GM12878 (cell line): ENCODE measurements at regions not wholly inside any gene's neighbourhood (a gene's known extent, or its start where the extent isn't known, plus 50 kb on each side); places are given as distances from the start of the nearest gene placed in this dataset.

Experiments
- GABPA ChIP-seq: IDR thresholded peaks from 2 replicates; pipeline ENCODE4 v1.6.1; 2014; ENCODE audit warnings: antibody characterized with exemption, low read depth, mild to moderate bottlenecking, inconsistent platforms
- ZSCAN29 ChIP-seq: fragments of 450-650 bp; IDR thresholded peaks from 2 replicates; pipeline ENCODE4 v1.6.1; 2017; ENCODE audit warnings: mild to moderate bottlenecking, moderate library complexity
- TF ChIP-seq, protein P1 (sequence below): IDR thresholded peaks from 2 replicates; pipeline ENCODE4 v1.6.1; 2012; ENCODE audit warnings: mild to moderate bottlenecking, low read depth, low read length

DNA sequence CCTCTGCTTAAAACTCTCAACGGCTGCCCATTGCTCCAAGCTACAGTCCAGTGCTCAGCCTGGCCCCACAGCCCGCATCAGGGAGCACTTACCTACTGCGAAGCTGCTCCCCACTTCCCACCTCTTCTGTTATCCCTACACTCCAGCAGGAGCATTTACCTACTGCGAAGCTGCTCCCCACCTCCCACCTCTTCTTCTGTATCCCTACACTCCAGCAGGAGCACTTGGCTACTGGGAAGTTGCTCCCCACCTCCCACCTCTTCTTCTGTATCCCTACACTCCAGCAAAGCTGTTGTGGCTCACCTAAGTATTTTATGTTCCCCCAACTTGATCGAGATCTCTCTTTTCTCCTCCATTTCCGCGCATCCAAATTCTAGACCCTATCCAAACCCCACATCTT is 563.3 kb upstream of the ZFP42 start:
- TF ChIP-seq, protein P1, sequence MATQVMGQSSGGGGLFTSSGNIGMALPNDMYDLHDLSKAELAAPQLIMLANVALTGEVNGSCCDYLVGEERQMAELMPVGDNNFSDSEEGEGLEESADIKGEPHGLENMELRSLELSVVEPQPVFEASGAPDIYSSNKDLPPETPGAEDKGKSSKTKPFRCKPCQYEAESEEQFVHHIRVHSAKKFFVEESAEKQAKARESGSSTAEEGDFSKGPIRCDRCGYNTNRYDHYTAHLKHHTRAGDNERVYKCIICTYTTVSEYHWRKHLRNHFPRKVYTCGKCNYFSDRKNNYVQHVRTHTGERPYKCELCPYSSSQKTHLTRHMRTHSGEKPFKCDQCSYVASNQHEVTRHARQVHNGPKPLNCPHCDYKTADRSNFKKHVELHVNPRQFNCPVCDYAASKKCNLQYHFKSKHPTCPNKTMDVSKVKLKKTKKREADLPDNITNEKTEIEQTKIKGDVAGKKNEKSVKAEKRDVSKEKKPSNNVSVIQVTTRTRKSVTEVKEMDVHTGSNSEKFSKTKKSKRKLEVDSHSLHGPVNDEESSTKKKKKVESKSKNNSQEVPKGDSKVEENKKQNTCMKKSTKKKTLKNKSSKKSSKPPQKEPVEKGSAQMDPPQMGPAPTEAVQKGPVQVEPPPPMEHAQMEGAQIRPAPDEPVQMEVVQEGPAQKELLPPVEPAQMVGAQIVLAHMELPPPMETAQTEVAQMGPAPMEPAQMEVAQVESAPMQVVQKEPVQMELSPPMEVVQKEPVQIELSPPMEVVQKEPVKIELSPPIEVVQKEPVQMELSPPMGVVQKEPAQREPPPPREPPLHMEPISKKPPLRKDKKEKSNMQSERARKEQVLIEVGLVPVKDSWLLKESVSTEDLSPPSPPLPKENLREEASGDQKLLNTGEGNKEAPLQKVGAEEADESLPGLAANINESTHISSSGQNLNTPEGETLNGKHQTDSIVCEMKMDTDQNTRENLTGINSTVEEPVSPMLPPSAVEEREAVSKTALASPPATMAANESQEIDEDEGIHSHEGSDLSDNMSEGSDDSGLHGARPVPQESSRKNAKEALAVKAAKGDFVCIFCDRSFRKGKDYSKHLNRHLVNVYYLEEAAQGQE, result no peak
- TF ChIP-seq ZSCAN29 (no peak), GABPA (no peak)
